GM10266 (cell line): ENCODE measurements at regions not wholly inside any gene's neighbourhood (a gene's known extent, or its start where the extent isn't known, plus 50 kb on each side); places are given as distances from the start of the nearest gene placed in this dataset.

Experiments used
- DNase-seq: peaks from one replicate; pipeline ENCODE4 v3.0.0; 2012; ENCODE audit errors: extremely low spot score
- TF ChIP-seq, protein P1 (sequence below): IDR thresholded peaks from 2 replicates; pipeline ENCODE4 v1.5.1; 2012; ENCODE audit warnings: mild to moderate bottlenecking, low read depth; ENCODE audit not compliant: control insufficient read depth, insufficient read depth; ENCODE audit errors: missing control alignments

DNA sequence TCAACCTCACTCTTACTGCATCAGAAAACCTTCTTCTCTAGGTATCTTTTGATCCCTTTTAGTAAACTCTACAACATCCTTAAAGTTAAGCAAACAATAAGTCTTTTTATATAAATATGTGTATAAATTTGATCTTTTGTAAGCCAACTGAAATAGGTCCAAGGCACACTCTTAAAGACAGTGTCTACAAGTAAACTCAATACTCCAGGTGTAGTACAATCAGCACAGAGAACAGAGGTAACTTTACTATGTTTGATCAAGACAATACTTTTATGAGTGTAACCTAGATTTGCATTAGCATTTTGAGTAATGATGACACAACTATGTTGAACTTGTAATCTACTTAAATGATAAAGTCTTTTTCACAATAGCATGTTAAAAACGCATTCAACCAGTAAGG is 593.1 kb upstream of the CHAC2 start:
- TF ChIP-seq, protein P1, sequence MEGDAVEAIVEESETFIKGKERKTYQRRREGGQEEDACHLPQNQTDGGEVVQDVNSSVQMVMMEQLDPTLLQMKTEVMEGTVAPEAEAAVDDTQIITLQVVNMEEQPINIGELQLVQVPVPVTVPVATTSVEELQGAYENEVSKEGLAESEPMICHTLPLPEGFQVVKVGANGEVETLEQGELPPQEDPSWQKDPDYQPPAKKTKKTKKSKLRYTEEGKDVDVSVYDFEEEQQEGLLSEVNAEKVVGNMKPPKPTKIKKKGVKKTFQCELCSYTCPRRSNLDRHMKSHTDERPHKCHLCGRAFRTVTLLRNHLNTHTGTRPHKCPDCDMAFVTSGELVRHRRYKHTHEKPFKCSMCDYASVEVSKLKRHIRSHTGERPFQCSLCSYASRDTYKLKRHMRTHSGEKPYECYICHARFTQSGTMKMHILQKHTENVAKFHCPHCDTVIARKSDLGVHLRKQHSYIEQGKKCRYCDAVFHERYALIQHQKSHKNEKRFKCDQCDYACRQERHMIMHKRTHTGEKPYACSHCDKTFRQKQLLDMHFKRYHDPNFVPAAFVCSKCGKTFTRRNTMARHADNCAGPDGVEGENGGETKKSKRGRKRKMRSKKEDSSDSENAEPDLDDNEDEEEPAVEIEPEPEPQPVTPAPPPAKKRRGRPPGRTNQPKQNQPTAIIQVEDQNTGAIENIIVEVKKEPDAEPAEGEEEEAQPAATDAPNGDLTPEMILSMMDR = no peak
- no peak for DNase-seq

DNA sequence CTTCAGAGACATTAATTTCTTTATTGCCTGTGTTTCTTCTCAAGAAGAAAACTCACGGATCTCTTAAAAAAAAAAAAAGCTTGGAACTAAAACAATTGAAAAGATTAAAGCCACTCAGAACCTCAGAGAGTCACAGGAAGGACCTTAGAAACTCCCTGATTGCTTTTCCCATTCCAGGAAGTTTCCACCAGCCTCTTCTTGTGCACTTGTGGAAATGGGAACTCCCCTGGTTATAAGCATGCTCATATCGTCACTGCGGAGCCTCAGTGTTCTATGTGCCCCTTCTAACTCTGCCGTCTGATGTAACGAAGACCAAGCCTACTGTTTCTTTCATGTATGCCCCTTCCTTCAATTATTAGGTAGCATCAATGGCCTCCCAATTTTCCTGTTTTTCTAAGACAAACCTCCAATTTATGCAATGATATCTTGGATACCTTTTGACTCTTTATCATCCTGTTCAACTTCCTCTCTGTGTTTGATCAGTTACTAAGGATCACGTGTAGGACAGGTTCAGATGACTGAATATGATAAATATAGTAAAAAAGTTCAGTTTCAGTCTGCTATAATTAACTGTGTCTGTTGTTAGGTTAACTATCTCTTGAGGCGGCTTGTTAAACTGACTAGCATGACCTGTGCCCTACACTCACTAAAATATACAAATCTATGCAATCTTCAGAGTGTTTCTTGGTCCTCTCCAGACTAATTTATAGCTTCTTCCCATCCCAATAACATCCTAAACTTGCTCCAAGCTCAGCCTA is 593.7 kb upstream of the CHAC2 start:
- TF ChIP-seq, protein P1 = no peak

DNA sequence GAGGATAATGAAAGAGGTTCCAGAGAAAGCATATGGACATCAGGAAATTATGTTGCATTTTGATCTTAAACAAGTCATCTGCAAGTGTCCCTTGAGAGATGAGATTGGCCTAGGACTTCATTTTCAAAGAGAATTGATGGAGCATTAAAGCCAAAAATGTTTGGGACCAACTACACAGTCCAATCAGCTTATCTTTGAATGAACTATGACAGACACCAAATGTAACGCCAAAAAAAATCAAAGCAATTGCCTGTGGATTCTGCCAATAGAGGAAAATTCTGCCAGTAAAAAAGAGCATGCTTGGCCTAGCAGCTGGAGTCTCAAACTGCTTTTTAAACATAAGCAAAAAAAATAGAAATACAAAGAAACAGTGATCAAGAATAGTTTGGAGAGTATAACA is 594.5 kb upstream of the CHAC2 start:
- DNase-seq = no peak
- TF ChIP-seq, protein P1 = no peak

More for the DNA sequence above, 593.7 kb upstream of the CHAC2 start:
- DNase-seq = no peak

DNA sequence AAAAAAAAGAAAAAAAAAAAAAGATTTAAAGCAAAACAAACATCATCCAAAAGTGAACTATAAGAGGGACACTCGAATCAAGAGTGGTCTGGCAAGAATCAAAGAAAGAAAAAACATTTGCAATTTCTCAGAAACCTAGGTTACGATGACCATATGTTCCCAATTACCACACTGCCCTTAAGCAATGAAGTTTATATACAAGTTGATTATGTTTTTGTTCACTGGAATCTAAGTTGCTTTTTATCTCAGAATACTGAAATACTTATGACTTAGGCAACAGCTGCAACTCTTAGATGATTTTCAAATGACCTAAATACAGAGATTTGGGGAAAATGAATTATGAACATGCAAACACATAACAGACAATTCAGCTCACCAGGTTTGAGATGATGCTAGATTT is 597.1 kb upstream of the CHAC2 start:
- DNase-seq = no peak
- TF ChIP-seq, protein P1 = no peak

DNA sequence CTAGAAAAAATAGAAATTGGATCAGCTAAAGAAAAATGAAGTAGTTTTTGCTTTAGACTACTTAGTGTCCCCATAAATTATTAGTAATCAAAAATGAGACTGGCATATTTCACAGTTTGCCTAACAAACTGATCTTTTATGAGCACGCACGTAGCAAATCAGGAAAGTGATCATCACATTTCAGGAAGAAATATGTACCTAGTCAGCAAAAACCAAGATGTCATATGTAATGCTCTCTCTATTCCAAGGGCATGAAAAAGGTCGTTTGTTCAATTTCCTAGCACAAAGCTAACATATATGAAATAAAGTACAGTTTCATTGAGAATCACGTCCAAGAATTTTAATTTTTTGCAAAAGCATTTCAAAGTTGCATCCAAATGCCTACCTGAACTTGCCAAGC is 600.4 kb upstream of the CHAC2 start:
- TF ChIP-seq, protein P1 = no peak
- no peak for DNase-seq

DNA sequence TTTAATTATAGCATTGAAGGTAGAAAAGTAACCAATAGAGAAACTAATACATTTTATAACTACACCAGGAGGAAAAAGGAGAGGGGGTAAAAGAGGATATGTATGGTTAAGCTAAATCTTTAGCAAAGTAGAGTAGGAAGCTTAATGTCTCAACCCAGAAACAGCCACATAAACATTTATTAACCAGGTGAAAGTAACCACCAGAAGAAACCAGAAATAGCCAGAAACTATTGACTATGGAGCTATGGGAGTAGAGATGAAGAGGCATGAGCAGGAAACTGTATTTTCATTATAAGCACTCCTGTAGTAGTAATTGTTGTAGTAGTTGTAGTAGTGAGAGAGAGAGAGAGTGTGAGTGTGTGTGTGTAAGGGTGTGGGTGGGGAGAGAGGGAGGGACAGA is 617.5 kb upstream of the CHAC2 start:
- DNase-seq = no peak
- TF ChIP-seq, protein P1 = no peak

DNA sequence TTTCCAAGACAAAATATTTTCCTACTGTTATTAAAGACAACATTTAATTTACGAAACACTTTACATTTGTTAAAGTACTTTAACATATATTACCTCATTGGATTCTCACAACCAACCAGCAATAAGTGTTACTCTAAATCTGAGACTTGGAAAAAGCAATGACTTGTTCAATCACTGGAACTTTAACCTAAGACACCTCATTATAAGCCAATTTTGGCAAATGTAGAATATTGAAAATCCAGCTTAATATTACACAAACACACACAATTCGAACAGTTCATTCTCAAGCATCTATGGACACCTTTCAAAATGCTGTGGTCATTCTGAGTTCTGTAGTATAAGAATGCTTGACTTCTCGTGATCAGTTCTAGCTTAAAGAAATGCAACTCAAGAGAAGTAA is 619.4 kb upstream of the CHAC2 start:
- TF ChIP-seq, protein P1 = no peak
- DNase-seq = no peak
